ENCODE measurements at regions not wholly inside any gene's neighbourhood (a gene's known extent, or its start where the extent isn't known, plus 50 kb on each side); places are given as distances from the start of the nearest gene placed in this dataset.

DNA sequence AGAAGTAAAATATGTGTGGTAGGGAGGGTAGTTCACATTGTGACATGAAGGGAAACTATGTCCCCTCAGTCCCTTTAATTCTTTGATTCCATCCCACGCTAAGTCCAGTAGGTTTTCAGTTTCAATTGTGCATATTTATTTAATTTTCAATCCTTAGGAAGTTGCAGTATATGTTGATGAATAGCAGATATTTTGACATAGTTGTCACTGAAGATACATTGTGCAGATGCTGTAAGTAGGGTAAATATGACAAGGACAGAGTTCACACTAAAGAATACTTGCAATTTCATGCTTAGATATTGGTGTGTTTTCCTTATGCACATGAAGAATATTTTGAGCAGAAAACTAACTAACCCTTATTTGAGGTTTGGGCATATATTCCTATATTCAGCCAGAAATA is 595.4 kb upstream of the MIR17HG start:
- TF ChIP-seq, protein P1, sequence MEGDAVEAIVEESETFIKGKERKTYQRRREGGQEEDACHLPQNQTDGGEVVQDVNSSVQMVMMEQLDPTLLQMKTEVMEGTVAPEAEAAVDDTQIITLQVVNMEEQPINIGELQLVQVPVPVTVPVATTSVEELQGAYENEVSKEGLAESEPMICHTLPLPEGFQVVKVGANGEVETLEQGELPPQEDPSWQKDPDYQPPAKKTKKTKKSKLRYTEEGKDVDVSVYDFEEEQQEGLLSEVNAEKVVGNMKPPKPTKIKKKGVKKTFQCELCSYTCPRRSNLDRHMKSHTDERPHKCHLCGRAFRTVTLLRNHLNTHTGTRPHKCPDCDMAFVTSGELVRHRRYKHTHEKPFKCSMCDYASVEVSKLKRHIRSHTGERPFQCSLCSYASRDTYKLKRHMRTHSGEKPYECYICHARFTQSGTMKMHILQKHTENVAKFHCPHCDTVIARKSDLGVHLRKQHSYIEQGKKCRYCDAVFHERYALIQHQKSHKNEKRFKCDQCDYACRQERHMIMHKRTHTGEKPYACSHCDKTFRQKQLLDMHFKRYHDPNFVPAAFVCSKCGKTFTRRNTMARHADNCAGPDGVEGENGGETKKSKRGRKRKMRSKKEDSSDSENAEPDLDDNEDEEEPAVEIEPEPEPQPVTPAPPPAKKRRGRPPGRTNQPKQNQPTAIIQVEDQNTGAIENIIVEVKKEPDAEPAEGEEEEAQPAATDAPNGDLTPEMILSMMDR (IDR thresholded peaks at IDR 0.05): no peak
- no peak for TF ChIP-seq POLR2A (IDR thresholded peaks at IDR 0.05)

All from gastroesophageal sphincter (tissue), 3 donors.